ENCODE measurements at regions not wholly inside any gene's neighbourhood (a gene's known extent, or its start where the extent isn't known, plus 50 kb on each side); places are given as distances from the start of the nearest gene placed in this dataset.

DNA sequence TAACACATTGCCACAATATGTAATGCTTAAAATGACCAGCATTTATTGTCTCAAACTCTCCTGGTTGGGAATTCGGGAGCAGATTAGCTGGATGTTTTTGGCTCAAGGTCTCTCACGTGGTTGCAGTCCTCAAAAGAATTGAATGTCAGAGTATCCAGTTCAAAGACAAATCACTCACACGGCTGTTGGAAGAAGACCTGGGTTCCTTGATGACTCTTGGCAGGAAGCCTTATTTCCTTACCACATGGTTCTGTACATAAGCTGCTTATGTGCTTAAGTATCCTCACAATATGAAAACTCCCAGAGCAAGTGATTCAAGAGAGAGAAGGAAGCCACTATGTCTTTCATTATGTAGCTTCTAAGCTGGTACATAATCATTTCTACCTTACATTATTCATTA lies 230.3 kb upstream of the PTPRD start:
- TF ChIP-seq CTCF (conservative IDR thresholded peaks at IDR 0.05) (no peak), EZH2 (IDR thresholded peaks at IDR 0.05; ENCODE audit: low read depth) (no peak)

All from PC-9 (cell line).